Fibroblast of skin of left quadriceps (primary cell): ENCODE measurements at regions not wholly inside any gene's neighbourhood (a gene's known extent, or its start where the extent isn't known, plus 50 kb on each side); places are given as distances from the start of the nearest gene placed in this dataset.

Experiments
- DNase-seq, 2 experiments: peaks; one replicate each; pipeline ENCODE4 v3.0.0-alpha.2; 2013; ENCODE audit warnings: low read depth in 2 of 2

GRCh38 chr10:29113616-29113945, 175.3 kb upstream of the LYZL1 start:
- no peak for DNase-seq

- DNase-seq: no peak
Observed at GRCh38 chr10:29114141-29114540, 174.7 kb upstream of the LYZL1 start.

- DNase-seq: no peak
Observed at GRCh38 chr10:29117781-29118180, 171.1 kb upstream of the LYZL1 start.

- DNase-seq: no peak
Observed at GRCh38 chr10:29119374-29119773, 169.5 kb upstream of the LYZL1 start.

GRCh38 chr10:29120216-29120615, 168.7 kb upstream of the LYZL1 start:
- DNase-seq: no peak

GRCh38 chr10:29124864-29125263, 164.0 kb upstream of the LYZL1 start:
- no peak for DNase-seq

GRCh38 chr10:29127037-29127700, 161.7 kb upstream of the LYZL1 start:
- DNase-seq: no peak

GRCh38 chr10:29127731-29128130, 161.1 kb upstream of the LYZL1 start:
- no peak for DNase-seq

GRCh38 chr10:29130190-29130673, 158.6 kb upstream of the LYZL1 start:
- DNase-seq: no peak

GRCh38 chr10:29131952-29132547, 156.8 kb upstream of the LYZL1 start:
- no peak for DNase-seq

GRCh38 chr10:29132551-29133111, 156.2 kb upstream of the LYZL1 start:
- no peak for DNase-seq

- no peak for DNase-seq
Observed at GRCh38 chr10:29135337-29135736, 153.5 kb upstream of the LYZL1 start.

GRCh38 chr10:29136411-29136810, 152.5 kb upstream of the LYZL1 start:
- DNase-seq: no peak

GRCh38 chr10:29140151-29140550, 148.7 kb upstream of the LYZL1 start:
- no peak for DNase-seq

GRCh38 chr10:29140991-29141390, 147.9 kb upstream of the LYZL1 start:
- peak; percentile 81 for DNase-seq

GRCh38 chr10:29141761-29142160, 147.1 kb upstream of the LYZL1 start:
- no peak for DNase-seq

- no peak for DNase-seq
Observed at GRCh38 chr10:29142516-29143314, 146.2 kb upstream of the LYZL1 start.

GRCh38 chr10:29144126-29144525, 144.7 kb upstream of the LYZL1 start:
- DNase-seq: no peak

GRCh38 chr10:29146311-29147100, 142.4 kb upstream of the LYZL1 start:
- no peak for DNase-seq

- no peak for DNase-seq
Observed at GRCh38 chr10:29150010-29150409, 138.9 kb upstream of the LYZL1 start.

- DNase-seq: no peak
Observed at GRCh38 chr10:29151005-29151404, 137.9 kb upstream of the LYZL1 start.

GRCh38 chr10:29157321-29157720, 131.5 kb upstream of the LYZL1 start:
- no peak for DNase-seq
